Esophagus (tissue), 2 donors: ENCODE measurements at regions not wholly inside any gene's neighbourhood (a gene's known extent, or its start where the extent isn't known, plus 50 kb on each side); places are given as distances from the start of the nearest gene placed in this dataset.

Experiments used
- H3K27ac ChIP-seq, 2 donors: one replicate each; pipeline ENCODE4 v1.5.1; 2013; ENCODE audit warnings: low read depth in 2 of 2, mild to moderate bottlenecking in 2 of 2, inconsistent platforms in 1 of 2, low read length in 1 of 2, moderate library complexity in 1 of 2
- H3K27me3 ChIP-seq, 2 donors: one replicate each; pipeline ENCODE4 v1.6.1; 2013; ENCODE audit warnings: low read length in 2 of 2, control low read depth in 1 of 2, mild to moderate bottlenecking in 1 of 2; ENCODE audit not compliant: insufficient read depth in 2 of 2, control insufficient read depth in 1 of 2
- H3K36me3 ChIP-seq, 2 donors: one replicate each; pipeline ENCODE4 v1.6.1; 2013; ENCODE audit warnings: low read length in 1 of 2; ENCODE audit not compliant: control insufficient read depth in 2 of 2, insufficient read depth in 2 of 2
- H3K4me1 ChIP-seq, 2 donors: one replicate each; pipeline ENCODE4 v1.6.1; 2013; ENCODE audit warnings: low read length in 1 of 2; ENCODE audit not compliant: control insufficient read depth in 2 of 2, insufficient read depth in 2 of 2
- H3K4me3 ChIP-seq, 2 donors: one replicate each; pipeline ENCODE4 v1.5.1; 2013; ENCODE audit warnings: low read length in 2 of 2, mild to moderate bottlenecking in 2 of 2, low read depth in 1 of 2, moderate library complexity in 1 of 2
- H3K9me3 ChIP-seq, 2 donors: one replicate each; pipeline ENCODE4 v1.6.1; 2013; ENCODE audit warnings: mild to moderate bottlenecking in 2 of 2, low read depth in 1 of 2, low read length in 1 of 2, moderate library complexity in 1 of 2; ENCODE audit not compliant: control insufficient read depth in 2 of 2, insufficient read depth in 1 of 2
- WGBS, 2 donors: extraction: QIAGEN DNeasy Blood & Tissue Kit; methylation state at CpG; one replicate each; pipeline ENCODE4 v1.1.7; 2013; 5-methylcytosine and 5-hydroxymethylcytosine counted together
- donor health status: healthy with polysubstance abuse.
- donor health status: Bipolar disorder and iron deficiency.

GRCh38 chr20:52775786-52776185 is 196.4 kb upstream of the TSHZ2 start:
- Histone ChIP-seq H3K27ac (no peak overlapping the region), H3K9me3 (no peaks in the 10 kb centered on the region), H3K27me3 (no peaks in the 10 kb centered on the region), H3K4me3 (no peak overlapping the region), H3K36me3 (no peaks in the 10 kb centered on the region), H3K4me1 (no peaks in the 10 kb centered on the region)
- 92 to 94% methylated on average over 2 of the region's 2 CpGs for WGBS, 2 donors

GRCh38 chr20:52768694-52769093 is 203.5 kb upstream of the TSHZ2 start:
- no peaks in the 10 kb centered on the region for H3K9me3 ChIP-seq
- no peaks in the 10 kb centered on the region for H3K36me3 ChIP-seq
- whole genome bisulfite sequencing, 2 donors: 46 to 56% methylated on average over 6 of the region's 6 CpGs
- no peak overlapping the region for H3K27ac ChIP-seq
- no peaks in the 10 kb centered on the region for H3K4me1 ChIP-seq
- H3K4me3 ChIP-seq: no peak overlapping the region
- H3K27me3 ChIP-seq: no peaks in the 10 kb centered on the region

GRCh38 chr20:52766645-52767435 is 205.3 kb upstream of the TSHZ2 start:
- H3K27ac ChIP-seq: no peak overlapping the region
- H3K9me3 ChIP-seq: no peaks in the 10 kb centered on the region
- WGBS, 2 donors: 65 to 69% methylated on average over 7 of the region's 7 CpGs
- no peak overlapping the region for H3K4me3 ChIP-seq
- H3K4me1 ChIP-seq: no peaks in the 10 kb centered on the region
- no peaks in the 10 kb centered on the region for H3K36me3 ChIP-seq
- H3K27me3 ChIP-seq: no peaks in the 10 kb centered on the region

GRCh38 chr20:52763321-52763853 is 208.8 kb upstream of the TSHZ2 start:
- Histone ChIP-seq H3K27me3 (peaks cover 0 to 2% of the 10 kb centered on the region in 2 donors), H3K4me3 (no peak overlapping the region), H3K36me3 (no peaks in the 10 kb centered on the region), H3K27ac (no peak overlapping the region), H3K9me3 (no peaks in the 10 kb centered on the region), H3K4me1 (no peaks in the 10 kb centered on the region)
- WGBS, 2 donors: 83 to 89% methylated on average over 9 of the region's 9 CpGs

GRCh38 chr20:52761867-52762266 is 210.3 kb upstream of the TSHZ2 start:
- Histone ChIP-seq H3K27me3 (peaks cover 0 to 2% of the 10 kb centered on the region in 2 donors), H3K27ac (no peak overlapping the region), H3K4me3 (no peak overlapping the region), H3K36me3 (no peaks in the 10 kb centered on the region), H3K4me1 (no peaks in the 10 kb centered on the region), H3K9me3 (no peaks in the 10 kb centered on the region)
- WGBS, 2 donors: 31 to 34% methylated on average over 1 of the region's 1 CpG

- 88 to 90% methylated on average over 3 of the region's 3 CpGs for WGBS, 2 donors
- Histone ChIP-seq H3K4me3 (no peak overlapping the region), H3K27ac (no peak overlapping the region), H3K9me3 (no peaks in the 10 kb centered on the region), H3K36me3 (no peaks in the 10 kb centered on the region), H3K27me3 (peaks cover 0 to 2% of the 10 kb centered on the region in 2 donors), H3K4me1 (no peaks in the 10 kb centered on the region)
These were observed 211.4 kb upstream of the TSHZ2 start for GRCh38 chr20:52760791-52761190.

GRCh38 chr20:52757411-52757810 is 214.7 kb upstream of the TSHZ2 start:
- WGBS, 2 donors: 71 to 84% methylated on average over 3 of the region's 3 CpGs
- Histone ChIP-seq H3K9me3 (peaks cover 2% of the 10 kb centered on the region in 2 donors), H3K27me3 (peaks cover 0 to 2% of the 10 kb centered on the region in 2 donors), H3K27ac (no peak overlapping the region), H3K4me3 (no peak overlapping the region), H3K4me1 (no peaks in the 10 kb centered on the region), H3K36me3 (no peaks in the 10 kb centered on the region)

GRCh38 chr20:52755744-52756143 is 216.4 kb upstream of the TSHZ2 start:
- Histone ChIP-seq H3K4me3 (no peak overlapping the region), H3K27ac (no peak overlapping the region), H3K4me1 (no peaks in the 10 kb centered on the region), H3K27me3 (no peaks in the 10 kb centered on the region), H3K9me3 (peaks cover 2% of the 10 kb centered on the region in 2 donors), H3K36me3 (no peaks in the 10 kb centered on the region)
- 31 to 48% methylated on average over 1 of the region's 1 CpG for WGBS, 2 donors

GRCh38 chr20:52754366-52754765 is 217.8 kb upstream of the TSHZ2 start:
- H3K9me3 ChIP-seq: peaks cover 2% of the 10 kb centered on the region in 2 donors
- H3K27ac ChIP-seq: no peak overlapping the region
- H3K27me3 ChIP-seq: no peaks in the 10 kb centered on the region
- H3K4me3 ChIP-seq: no peak overlapping the region
- H3K36me3 ChIP-seq: no peaks in the 10 kb centered on the region
- H3K4me1 ChIP-seq: no peaks in the 10 kb centered on the region

GRCh38 chr20:52752023-52752422 is 220.1 kb upstream of the TSHZ2 start:
- Histone ChIP-seq H3K4me3 (no peak overlapping the region), H3K27me3 (no peaks in the 10 kb centered on the region), H3K4me1 (no peaks in the 10 kb centered on the region), H3K36me3 (no peaks in the 10 kb centered on the region), H3K9me3 (peaks cover 2% of the 10 kb centered on the region in 2 donors), H3K27ac (no peak overlapping the region)
- WGBS, 2 donors: 67 to 79% methylated on average over 5 of the region's 5 CpGs
